IMR-90 (cell line): ENCODE measurements at regions not wholly inside any gene's neighbourhood (a gene's known extent, or its start where the extent isn't known, plus 50 kb on each side); places are given as distances from the start of the nearest gene placed in this dataset.

Experiments used
- ATAC-seq: fragments of 200-7000 bp; cut with Tn5 transposase; 2 replicates; pipeline ENCODE4 v1.9.1; 2020; ENCODE audit warnings: low read depth, mild to moderate bottlenecking, moderate library complexity
- BruUV-seq: library from RNA; stranded (reverse); fragments of 400-500 nt; replicated peaks from 2 replicates; lab custom pipeline; 2021; lab: Mats Ljungman, UMichigan
- CTCF ChIA-PET: fragments of 300-600 bp; formaldehyde crosslinking; extraction: SDS; loops from one replicate; lab custom pipeline; 2021; ENCODE audit warnings: antibody characterized with exemption; lab: Yijun Ruan, JAX
- POLR2A ChIA-PET: fragments of 300-600 bp; sonication (Branson Sonifier 250); formaldehyde crosslinking; loops from one replicate; lab custom pipeline; 2022; ENCODE audit warnings: antibody characterized with exemption; ENCODE audit not compliant: unreplicated experiment; lab: Charles Lee
- DNase-seq: peaks from one replicate; pipeline ENCODE4 v3.0.0; 2013
- H2AFZ ChIP-seq: replicated peaks from 2 replicates; pipeline ENCODE3; 2013; ENCODE audit warnings: low read length, mild to moderate bottlenecking; ENCODE audit not compliant: poor library complexity
- H2AK5ac ChIP-seq: 2 replicates; pipeline ENCODE4 v1.6.1; 2013; ENCODE audit warnings: low read depth, low read length, inconsistent platforms
- H2AK9ac ChIP-seq: replicated peaks from 2 replicates; pipeline ENCODE3; 2013; ENCODE audit warnings: mild to moderate bottlenecking, low read depth, low read length, moderate library complexity; ENCODE audit not compliant: poor library complexity
- H2BK120ac ChIP-seq: 2 replicates; pipeline ENCODE4 v1.6.1; 2013; ENCODE audit warnings: low read depth, low read length, inconsistent platforms
- H2BK15ac ChIP-seq: 3 replicates; pipeline ENCODE4 v1.6.1; 2013; ENCODE audit warnings: low read depth, low read length, inconsistent platforms
- H2BK20ac ChIP-seq: 2 replicates; pipeline ENCODE4 v1.6.1; 2013; ENCODE audit warnings: low read depth, mild to moderate bottlenecking, inconsistent platforms, low read length, moderate library complexity
- H2BK5ac ChIP-seq: 2 replicates; pipeline ENCODE4 v1.6.1; 2013; ENCODE audit warnings: mild to moderate bottlenecking, low read depth, low read length, inconsistent platforms; ENCODE audit not compliant: poor library complexity, severe bottlenecking
- H3K14ac ChIP-seq: replicated peaks from 2 replicates; pipeline ENCODE4 v1.6.1; 2013; ENCODE audit warnings: low read depth, low read length, inconsistent platforms
- H3K18ac ChIP-seq: 2 replicates; pipeline ENCODE4 v1.6.1; 2013; ENCODE audit warnings: low read depth, low read length, control low read depth
- H3K23ac ChIP-seq: 2 replicates; pipeline ENCODE4 v1.6.1; 2013; ENCODE audit warnings: low read depth, low read length, inconsistent platforms
- H3K27ac ChIP-seq: 2 replicates; pipeline ENCODE4 v1.5.1; 2013; ENCODE audit warnings: mild to moderate bottlenecking, control low read depth, low read length; ENCODE audit not compliant: insufficient read depth
- H3K27me3 ChIP-seq: 2 replicates; pipeline ENCODE4 v1.6.1; 2013; ENCODE audit warnings: low read length; ENCODE audit not compliant: control insufficient read depth, insufficient read depth
- H3K36me3 ChIP-seq: 2 replicates; pipeline ENCODE4 v1.6.1; 2013; ENCODE audit warnings: low read length, mixed read lengths; ENCODE audit not compliant: control insufficient read depth, insufficient read depth
- H3K4ac ChIP-seq: 2 replicates; pipeline ENCODE4 v1.6.1; 2013; ENCODE audit warnings: low read depth, low read length, inconsistent platforms
- H3K4me1 ChIP-seq: 2 replicates; pipeline ENCODE4 v1.6.1; 2013; ENCODE audit warnings: low read length, mixed read lengths; ENCODE audit not compliant: control insufficient read depth, insufficient read depth
- H3K4me2 ChIP-seq: 2 replicates; pipeline ENCODE4 v1.6.1; 2013; ENCODE audit warnings: low read depth, mild to moderate bottlenecking, control low read depth, low read length, moderate library complexity
- H3K4me3 ChIP-seq: 2 replicates; pipeline ENCODE4 v1.5.1; 2013; ENCODE audit warnings: low read depth, mild to moderate bottlenecking, control low read depth, low read length, moderate library complexity; ENCODE audit not compliant: insufficient read depth
- H3K56ac ChIP-seq: 2 replicates; pipeline ENCODE4 v1.6.1; 2013; ENCODE audit warnings: low read length, inconsistent platforms; ENCODE audit not compliant: insufficient read depth; ENCODE audit errors: extremely low read depth
- H3K79me1 ChIP-seq, 2 experiments: 2 replicates each; pipeline ENCODE4 v1.6.1; 2013; ENCODE audit warnings: low read length in 2 of 2, inconsistent platforms in 1 of 2, low read depth in 1 of 2
- H3K9ac ChIP-seq: 2 replicates; pipeline ENCODE4 v1.6.1; 2013; ENCODE audit warnings: low read depth, low read length, control low read depth
- H3K9me1 ChIP-seq: 2 replicates; pipeline ENCODE4 v1.6.1; 2013; ENCODE audit warnings: low read length, inconsistent platforms; ENCODE audit not compliant: insufficient read depth
- H3K9me3 ChIP-seq: 2 replicates; pipeline ENCODE4 v1.6.1; 2013; ENCODE audit warnings: low read length; ENCODE audit not compliant: control insufficient read depth, insufficient read depth
- H4K20me1 ChIP-seq: 2 replicates; pipeline ENCODE4 v1.6.1; 2013; ENCODE audit warnings: low read length, inconsistent platforms; ENCODE audit not compliant: insufficient read depth
- H4K5ac ChIP-seq: 2 replicates; pipeline ENCODE4 v1.6.1; 2013; ENCODE audit warnings: mild to moderate bottlenecking, low read depth, low read length, control low read depth
- H4K8ac ChIP-seq, 2 experiments: 2 replicates each; pipeline ENCODE4 v1.6.1; 2013; ENCODE audit warnings: low read depth in 2 of 2, low read length in 2 of 2, control low read depth in 1 of 2, inconsistent platforms in 1 of 2
- H4K91ac ChIP-seq: 2 replicates; pipeline ENCODE4 v1.6.1; 2013; ENCODE audit warnings: low read depth, low read length, inconsistent platforms; ENCODE audit not compliant: insufficient read depth
- BHLHE40 ChIP-seq: fragments of 150-350 bp; IDR thresholded peaks from 2 replicates; pipeline ENCODE4 v1.6.1; 2016; ENCODE audit warnings: mild to moderate bottlenecking, low read depth, low read length
- CEBPB ChIP-seq: IDR thresholded peaks from 2 replicates; pipeline ENCODE4 v1.6.1; 2012; ENCODE audit warnings: low read depth, low read length, improper control_type of control experiment
- CHD1 ChIP-seq: IDR thresholded peaks from 2 replicates; pipeline ENCODE4 v1.6.1; 2012; ENCODE audit warnings: low read depth, low read length, improper control_type of control experiment
- CTCF ChIP-seq: conservative IDR thresholded peaks from 2 replicates; pipeline ENCODE4 v1.5.1; 2012; ENCODE audit warnings: mild to moderate bottlenecking, low read depth, low read length, improper control_type of control experiment
- ELK1 ChIP-seq: fragments of 150-350 bp; IDR thresholded peaks from 2 replicates; pipeline ENCODE4 v1.6.1; 2016; ENCODE audit warnings: low read depth, mild to moderate bottlenecking, low read length, moderate library complexity, borderline replicate concordance
- FOS ChIP-seq: fragments of 150-350 bp; IDR thresholded peaks from 2 replicates; pipeline ENCODE4 v1.6.1; 2016; ENCODE audit warnings: low read depth, low read length
- MAFK ChIP-seq: IDR thresholded peaks from 2 replicates; pipeline ENCODE4 v1.6.1; 2012; ENCODE audit warnings: low read depth, low read length, improper control_type of control experiment
- MAZ ChIP-seq: IDR thresholded peaks from 2 replicates; pipeline ENCODE4 v1.6.1; 2012; ENCODE audit warnings: low read depth, mild to moderate bottlenecking, low read length, improper control_type of control experiment, moderate library complexity, borderline replicate concordance
- MXI1 ChIP-seq: IDR thresholded peaks from 2 replicates; pipeline ENCODE4 v1.6.1; 2012; ENCODE audit warnings: low read depth, mild to moderate bottlenecking, low read length, moderate library complexity, borderline replicate concordance
- NFE2L2 ChIP-seq: fragments of 150-350 bp; IDR thresholded peaks from 2 replicates; pipeline ENCODE4 v1.6.1; 2016; ENCODE audit warnings: low read depth, mild to moderate bottlenecking, low read length
- POLR2A ChIP-seq: IDR thresholded peaks from 2 replicates; pipeline ENCODE4 v1.6.1; 2012; ENCODE audit warnings: mild to moderate bottlenecking, low read depth, low read length
- RAD21 ChIP-seq: IDR thresholded peaks from 2 replicates; pipeline ENCODE4 v1.6.1; 2012; ENCODE audit warnings: low read length, improper control_type of control experiment
- RCOR1 ChIP-seq: IDR thresholded peaks from 2 replicates; pipeline ENCODE4 v1.6.1; 2012; ENCODE audit warnings: mild to moderate bottlenecking, low read length, improper control_type of control experiment; ENCODE audit not compliant: insufficient replicate concordance
- RFX5 ChIP-seq: IDR thresholded peaks from 2 replicates; pipeline ENCODE4 v1.8.0; 2012; ENCODE audit warnings: low read depth, mild to moderate bottlenecking, low read length, moderate library complexity
- SMC3 ChIP-seq: fragments of 150-350 bp; IDR thresholded peaks from 2 replicates; pipeline ENCODE4 v1.6.1; 2016; ENCODE audit warnings: low read depth, mild to moderate bottlenecking, antibody characterized with exemption, low read length, moderate library complexity
- WGBS, 2 experiments: methylation state at CpG; one replicate each; pipeline versions ENCODE4 v1.1.5 to v1.1.7; 2013; ENCODE audit warnings: missing lambda C conversion rate in 2 of 2; ENCODE audit not compliant: insufficient read length in 1 of 2; ENCODE audit errors: extremely low coverage in 2 of 2; 5-methylcytosine and 5-hydroxymethylcytosine counted together
- dilution Hi-C: fragments of 300-500 bp; cut with HindIII; formaldehyde crosslinking; loops from one replicate; pipeline ENCODE4 v1.14.3; 2018; ENCODE audit warnings: low sequenced_read_pairs; ENCODE audit not compliant: unreplicated experiment
- in situ Hi-C: fragments of 300-500 bp; cut with MboI; formaldehyde crosslinking; loops from 3 replicates; pipeline ENCODE4 v1.14.3; 2019; ENCODE audit warnings: low sequenced_read_pairs, inconsistent platforms, mixed read lengths
- intact Hi-C: fragments of 100-400 bp; cut with micrococcal nuclease; formaldehyde crosslinking; loops from 2 replicates; pipeline ENCODE4 v1.10.0; 2022

GRCh38 chr2:7116511-7116910 lies 199.3 kb downstream of the RNF144A start:
- Histone ChIP-seq H3K18ac (no peak overlapping the region), H3K27me3 (no peaks in the 10 kb centered on the region), H4K91ac (no peak overlapping the region), H2BK15ac (no peak overlapping the region), H3K14ac (no peak overlapping the region), H3K9ac (no peak overlapping the region), H3K23ac (no peak overlapping the region), H2AK9ac (no peak overlapping the region), H2BK120ac (no peak overlapping the region), H3K79me1 (no peaks in the 10 kb centered on the region), H3K27ac (no peak overlapping the region), H4K5ac (no peak overlapping the region), H3K4me1 (no peaks in the 10 kb centered on the region), H3K9me1 (no peaks in the 10 kb centered on the region), H2AK5ac (no peak overlapping the region), H3K36me3 (no peaks in the 10 kb centered on the region), H4K20me1 (no peaks in the 10 kb centered on the region), H3K9me3 (peaks cover 2% of the 10 kb centered on the region; the same call in 1 of the 2 replicates), H3K56ac (no peak overlapping the region), H2AFZ (no peak overlapping the region), H3K4me3 (no peak overlapping the region), H4K8ac (no peak overlapping the region), H2BK5ac (no peak overlapping the region), H3K4ac (no peak overlapping the region), H3K4me2 (no peak overlapping the region), H2BK20ac (no peak overlapping the region)
- BruUV-seq = no TSS peak
- in situ Hi-C loops (loop anchor here (25.0 kb wide), 1 partner anchor 1571 kb away; the partner anchor contains the start of gene ID2), dilution Hi-C loops (no loop called here), intact Hi-C loops (no loop called here)
- no peak for ATAC-seq
- ChIA-PET CTCF (interaction anchor here (0.9 kb wide), 1 partner anchor 39 kb away, joined by 3 read pairs; no protein-coding TSS in a partner anchor), POLR2A (no interaction called here)
- TF ChIP-seq RAD21 (no peak), ELK1 (no peak), POLR2A (no peak), SMC3 (no peak), NFE2L2 (no peak), RCOR1 (no peak), BHLHE40 (no peak), MAZ (no peak), MAFK (no peak), CTCF (no peak), CHD1 (no peak), CEBPB (no peak), MXI1 (no peak), FOS (no peak), RFX5 (no peak)
- WGBS, 2 experiments = no CpG with 5 or more reads among the region's 2 CpGs
- no peak for DNase-seq
